ENCODE measurements at regions not wholly inside any gene's neighbourhood (a gene's known extent, or its start where the extent isn't known, plus 50 kb on each side); places are given as distances from the start of the nearest gene placed in this dataset.

DNA sequence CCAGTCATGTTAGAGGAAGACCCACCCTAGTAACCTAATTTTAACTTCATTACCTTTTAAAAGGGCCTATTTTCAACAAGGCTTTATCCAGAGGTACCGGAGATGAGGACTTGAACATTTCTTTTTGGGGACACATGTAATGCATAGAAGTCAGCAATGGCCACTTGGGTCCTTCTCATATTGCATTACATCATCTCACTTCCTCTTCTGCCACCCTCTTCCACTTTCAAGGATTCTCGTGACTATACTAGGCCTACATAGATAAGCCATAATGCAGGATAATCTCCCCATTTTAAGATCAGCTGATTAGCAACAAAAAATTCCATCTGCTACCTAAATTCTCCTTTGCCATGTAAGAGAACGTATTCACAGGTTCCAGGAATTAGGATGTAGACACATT is 557.2 kb downstream of the KCTD12 start:
- TF ChIP-seq, protein P1, sequence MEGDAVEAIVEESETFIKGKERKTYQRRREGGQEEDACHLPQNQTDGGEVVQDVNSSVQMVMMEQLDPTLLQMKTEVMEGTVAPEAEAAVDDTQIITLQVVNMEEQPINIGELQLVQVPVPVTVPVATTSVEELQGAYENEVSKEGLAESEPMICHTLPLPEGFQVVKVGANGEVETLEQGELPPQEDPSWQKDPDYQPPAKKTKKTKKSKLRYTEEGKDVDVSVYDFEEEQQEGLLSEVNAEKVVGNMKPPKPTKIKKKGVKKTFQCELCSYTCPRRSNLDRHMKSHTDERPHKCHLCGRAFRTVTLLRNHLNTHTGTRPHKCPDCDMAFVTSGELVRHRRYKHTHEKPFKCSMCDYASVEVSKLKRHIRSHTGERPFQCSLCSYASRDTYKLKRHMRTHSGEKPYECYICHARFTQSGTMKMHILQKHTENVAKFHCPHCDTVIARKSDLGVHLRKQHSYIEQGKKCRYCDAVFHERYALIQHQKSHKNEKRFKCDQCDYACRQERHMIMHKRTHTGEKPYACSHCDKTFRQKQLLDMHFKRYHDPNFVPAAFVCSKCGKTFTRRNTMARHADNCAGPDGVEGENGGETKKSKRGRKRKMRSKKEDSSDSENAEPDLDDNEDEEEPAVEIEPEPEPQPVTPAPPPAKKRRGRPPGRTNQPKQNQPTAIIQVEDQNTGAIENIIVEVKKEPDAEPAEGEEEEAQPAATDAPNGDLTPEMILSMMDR (IDR thresholded peaks at IDR 0.05; ENCODE audit: unreplicated experiment) = no peak

DNA sequence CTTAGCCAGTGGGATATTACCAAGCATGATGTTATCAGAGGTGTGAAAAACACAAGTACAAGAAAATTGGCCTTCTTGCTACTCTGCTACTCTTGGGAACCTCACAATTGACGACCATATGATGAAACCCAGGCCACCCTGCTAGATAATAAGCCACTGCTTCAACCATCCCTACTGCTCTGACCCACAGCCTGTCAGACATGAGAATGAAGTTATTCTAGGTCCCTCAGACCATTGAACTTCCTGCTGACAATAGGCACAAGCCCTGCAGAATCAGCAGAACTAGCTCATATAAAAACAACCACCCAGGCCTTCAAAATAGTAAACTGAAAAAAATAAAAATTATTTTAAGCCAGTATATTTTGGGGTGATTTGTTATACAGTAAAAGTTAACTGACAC is 559.9 kb downstream of the KCTD12 start:
- H3K36me3 Mint-ChIP-seq (ENCODE audit: insufficient read depth) = no peaks in the 10 kb centered on the region
- no peaks in the 10 kb centered on the region for H3K9me3 Mint-ChIP-seq (ENCODE audit: low read depth)
- H3K27me3 Mint-ChIP-seq = no peaks in the 10 kb centered on the region
- no peak overlapping the region for H3K4me3 Mint-ChIP-seq (ENCODE audit: low read depth)
- no peak overlapping the region for H3K27ac Mint-ChIP-seq
- DNase-seq (ENCODE audit: low spot score, unreplicated experiment) = no peak
- TF ChIP-seq, protein P1 (IDR thresholded peaks at IDR 0.05; ENCODE audit: unreplicated experiment) = no peak
- H3K4me1 Mint-ChIP-seq (ENCODE audit: low read depth) = no peaks in the 10 kb centered on the region

More for the DNA sequence above, 557.2 kb downstream of the KCTD12 start:
- no peak for DNase-seq (ENCODE audit: low spot score, unreplicated experiment)
- no peaks in the 10 kb centered on the region for H3K27me3 Mint-ChIP-seq
- no peaks in the 10 kb centered on the region for H3K36me3 Mint-ChIP-seq (ENCODE audit: insufficient read depth)
- H3K27ac Mint-ChIP-seq = no peak overlapping the region
- no peaks in the 10 kb centered on the region for H3K9me3 Mint-ChIP-seq (ENCODE audit: low read depth)
- H3K4me3 Mint-ChIP-seq (ENCODE audit: low read depth) = no peak overlapping the region
- H3K4me1 Mint-ChIP-seq (ENCODE audit: low read depth) = no peaks in the 10 kb centered on the region

DNA sequence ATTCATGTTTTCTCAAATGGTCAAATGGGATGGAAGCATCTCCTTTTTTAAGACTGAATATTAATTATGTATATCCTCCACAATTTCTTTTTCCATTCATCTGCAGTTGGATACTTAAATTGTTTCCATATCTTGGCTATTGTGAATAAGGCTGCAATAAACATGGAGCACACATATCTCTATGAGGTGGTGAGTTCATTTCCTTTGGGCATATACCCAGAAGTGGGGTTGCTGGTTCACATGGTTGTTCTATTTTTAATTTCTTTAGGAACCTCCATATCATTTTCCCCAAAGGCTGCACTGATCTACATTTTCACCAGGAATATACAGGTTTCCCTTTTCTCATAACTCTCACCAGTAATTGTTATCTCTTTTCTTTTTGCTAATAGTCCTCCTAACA is 566.3 kb downstream of the KCTD12 start:
- Mint-ChIP-seq H3K9me3 (ENCODE audit: low read depth) (peaks cover 3% of the 10 kb centered on the region), H3K4me3 (ENCODE audit: low read depth) (no peak overlapping the region), H3K27ac (no peak overlapping the region), H3K4me1 (ENCODE audit: low read depth) (peaks cover 3% of the 10 kb centered on the region), H3K36me3 (ENCODE audit: insufficient read depth) (no peaks in the 10 kb centered on the region), H3K27me3 (no peaks in the 10 kb centered on the region)
- TF ChIP-seq, protein P1 (IDR thresholded peaks at IDR 0.05; ENCODE audit: unreplicated experiment) = no peak
- DNase-seq (ENCODE audit: low spot score, unreplicated experiment) = no peak

DNA sequence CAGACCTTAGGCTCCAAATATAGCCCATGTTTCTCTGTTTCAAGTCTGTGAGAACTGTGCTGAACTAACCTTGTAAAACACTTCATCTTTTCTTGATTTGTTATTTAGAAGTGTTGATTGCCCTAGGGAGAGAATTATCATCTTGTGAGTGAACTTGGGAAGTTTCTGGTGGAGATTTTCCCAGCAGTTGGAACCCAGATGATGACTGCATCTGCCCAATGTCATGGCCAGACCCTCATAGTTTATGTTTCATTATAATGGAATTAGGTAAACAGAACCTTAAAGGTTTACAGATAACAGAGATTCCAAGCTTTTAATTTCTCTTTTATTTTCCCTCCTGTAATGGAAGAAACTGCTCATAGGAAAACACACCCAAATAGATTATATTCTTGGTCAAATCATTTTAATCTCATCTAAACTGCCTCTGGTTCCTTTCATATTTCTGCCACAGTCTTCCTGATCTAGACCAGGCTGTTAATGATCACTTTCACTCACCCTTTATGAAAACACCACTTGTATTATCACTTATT is 569.1 kb downstream of the KCTD12 start:
- Mint-ChIP-seq H3K27me3 (no peaks in the 10 kb centered on the region), H3K9me3 (ENCODE audit: low read depth) (peaks cover 3% of the 10 kb centered on the region), H3K36me3 (ENCODE audit: insufficient read depth) (no peaks in the 10 kb centered on the region), H3K4me3 (ENCODE audit: low read depth) (no peak overlapping the region), H3K4me1 (ENCODE audit: low read depth) (peaks cover 14% of the 10 kb centered on the region), H3K27ac (no peak overlapping the region)
- TF ChIP-seq, protein P1 (IDR thresholded peaks at IDR 0.05; ENCODE audit: unreplicated experiment) = no peak
- no peak for DNase-seq (ENCODE audit: low spot score, unreplicated experiment)

DNA sequence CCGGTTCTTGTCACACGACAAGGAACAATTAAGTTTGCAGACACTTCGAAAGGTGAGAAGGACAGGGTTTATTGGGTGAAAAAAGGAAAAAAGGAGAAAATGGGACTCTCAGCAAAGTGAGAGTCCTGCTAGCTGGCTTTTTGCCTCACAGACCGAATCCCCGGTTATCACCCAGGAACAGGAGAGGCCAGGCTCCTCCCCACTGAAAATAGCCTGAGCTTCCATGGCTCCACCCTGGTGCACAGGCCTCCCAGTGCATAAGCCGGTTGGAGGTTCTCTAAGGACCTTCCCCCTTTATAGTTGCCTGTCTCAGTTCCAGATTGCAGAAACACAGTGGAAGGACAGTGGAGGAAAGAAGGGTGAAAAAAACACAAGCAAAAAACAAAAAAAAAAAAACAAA is 571.7 kb downstream of the KCTD12 start:
- H3K36me3 Mint-ChIP-seq (ENCODE audit: insufficient read depth) = no peaks in the 10 kb centered on the region
- no peak for DNase-seq (ENCODE audit: low spot score, unreplicated experiment)
- peaks cover 18% of the 10 kb centered on the region for H3K4me1 Mint-ChIP-seq (ENCODE audit: low read depth)
- TF ChIP-seq, protein P1 (IDR thresholded peaks at IDR 0.05; ENCODE audit: unreplicated experiment) = no peak
- no peak overlapping the region for H3K27ac Mint-ChIP-seq
- H3K9me3 Mint-ChIP-seq (ENCODE audit: low read depth) = no peaks in the 10 kb centered on the region
- no peaks in the 10 kb centered on the region for H3K27me3 Mint-ChIP-seq
- no peak overlapping the region for H3K4me3 Mint-ChIP-seq (ENCODE audit: low read depth)
